NCI-H2227 treated with DMSO at 0.1 percent for 48 hours (cell line): ENCODE measurements at regions not wholly inside any gene's neighbourhood (a gene's known extent, or its start where the extent isn't known, plus 50 kb on each side); places are given as distances from the start of the nearest gene placed in this dataset.

ENCODE experiments used
- DNase-seq: peaks from one replicate; lab custom pipeline; 2025; lab: John Stamatoyannopoulos, UW

GRCh38 chr5:66306105-66306843, 162.2 kb downstream of the SREK1 start:
- DNase-seq: peak; percentile 43

GRCh38 chr5:66306844-66307315, 162.8 kb downstream of the SREK1 start:
- peak; percentile 38 for DNase-seq

GRCh38 chr5:66307647-66308241, 163.6 kb downstream of the SREK1 start:
- DNase-seq: peak; percentile 59

GRCh38 chr5:66312266-66312665, 168.2 kb downstream of the SREK1 start:
- DNase-seq: no peak

GRCh38 chr5:66315784-66316183, 171.7 kb downstream of the SREK1 start:
- DNase-seq: no peak

- no peak for DNase-seq
Measured at GRCh38 chr5:66322786-66323528, 178.9 kb downstream of the SREK1 start.

- DNase-seq: no peak
Measured at GRCh38 chr5:66323529-66323895, 179.4 kb downstream of the SREK1 start.

- no peak for DNase-seq
Measured at GRCh38 chr5:66324357-66324756, 180.3 kb downstream of the SREK1 start.

- no peak for DNase-seq
Measured at GRCh38 chr5:66326276-66326675, 182.2 kb downstream of the SREK1 start.

GRCh38 chr5:66327008-66327407, 182.9 kb downstream of the SREK1 start:
- DNase-seq: no peak

GRCh38 chr5:66329078-66329477, 185.0 kb downstream of the SREK1 start:
- no peak for DNase-seq

- DNase-seq: no peak
Measured at GRCh38 chr5:66333192-66333591, 189.1 kb downstream of the SREK1 start.

- peak; percentile 14 for DNase-seq
Measured at GRCh38 chr5:66337626-66338226, 193.6 kb downstream of the SREK1 start.

- DNase-seq: no peak
Measured at GRCh38 chr5:66338828-66339227, 194.7 kb downstream of the SREK1 start.

- DNase-seq: no peak
Measured at GRCh38 chr5:66339896-66340295, 195.8 kb downstream of the SREK1 start.

- DNase-seq: no peak
Measured at GRCh38 chr5:66340786-66341185, 196.7 kb downstream of the SREK1 start.

GRCh38 chr5:66342341-66342880, 198.3 kb downstream of the SREK1 start:
- DNase-seq: no peak

- no peak for DNase-seq
Measured at GRCh38 chr5:66343370-66344071, 199.4 kb downstream of the SREK1 start.

- no peak for DNase-seq
Measured at GRCh38 chr5:66344544-66344943, 200.4 kb downstream of the SREK1 start.

- DNase-seq: no peak
Measured at GRCh38 chr5:66345281-66345680, 201.2 kb downstream of the SREK1 start.

GRCh38 chr5:66346869-66347268, 202.8 kb downstream of the SREK1 start:
- DNase-seq: no peak
